Suprapubic skin (tissue), 3 donors: ENCODE measurements at regions not wholly inside any gene's neighbourhood (a gene's known extent, or its start where the extent isn't known, plus 50 kb on each side); places are given as distances from the start of the nearest gene placed in this dataset.

Experiments used
- CTCF ChIP-seq, 2 donors: fragments of 200-600 bp in 1 of 2; fragments of 450-650 bp in 1 of 2; sonication (generic) in 1 of 2; IDR thresholded peaks; one replicate each; pipeline ENCODE4 v1.5.1; 2016 to 2019; ENCODE audit warnings: antibody characterized with exemption in 2 of 2, mild to moderate bottlenecking in 1 of 2, moderate library complexity in 1 of 2
- EP300 ChIP-seq: sonication (generic); formaldehyde crosslinking; IDR thresholded peaks from one replicate; pipeline ENCODE4 v1.6.1; 2017; ENCODE audit warnings: antibody characterized with exemption
- POLR2A ChIP-seq, 2 donors: fragments of 450-650 bp; IDR thresholded peaks; one replicate each; pipeline ENCODE4 v1.6.1; 2017; ENCODE audit warnings: antibody characterized with exemption in 2 of 2, mild to moderate bottlenecking in 2 of 2, moderate library complexity in 2 of 2

GRCh38 chr9:81361296-81361695 is 328.1 kb downstream of the TLE1 start:
- TF ChIP-seq CTCF (IDR thresholded peaks at IDR 0.05) (no peak), POLR2A (IDR thresholded peaks at IDR 0.05) (no peak), EP300 (no peak)
